SK-N-SH treated with all-trans-retinoic acid at 6 μM for 48 hours (cell line): ENCODE measurements at regions not wholly inside any gene's neighbourhood (a gene's known extent, or its start where the extent isn't known, plus 50 kb on each side); places are given as distances from the start of the nearest gene placed in this dataset.

Source experiments
- OSR1 ChIP-seq: fragments of 250-450 bp; sonication (Bioruptor Pico); IDR thresholded peaks from 2 replicates; pipeline ENCODE4 v1.8.0; 2022; ENCODE audit warnings: moderate library complexity, mild to moderate bottlenecking, inconsistent platforms
- PPARA ChIP-seq: fragments of 250-450 bp; sonication (Bioruptor Pico); IDR thresholded peaks from 2 replicates; pipeline ENCODE4 v1.5.0; 2020; ENCODE audit warnings: mild to moderate bottlenecking, borderline replicate concordance

- TF ChIP-seq PPARA (no peak), OSR1 (CRISPR knock-in tag) (no peak)
These were observed 282.8 kb upstream of the TNC start for GRCh38 chr9:115400796-115401195.
